ENCODE measurements at regions not wholly inside any gene's neighbourhood (a gene's known extent, or its start where the extent isn't known, plus 50 kb on each side); places are given as distances from the start of the nearest gene placed in this dataset.

GRCh38 chr3:177346878-177347277 lies 149.6 kb upstream of the TBL1XR1 start:
- Histone ChIP-seq H3K4me1 (peaks cover 32% of the 10 kb centered on the region), H3K9me3 (no peaks in the 10 kb centered on the region), H3K4me3 (no peak overlapping the region), H3K36me3 (ENCODE audit: insufficient read depth in 1 of 2, low read depth in 1 of 2) (no peaks in the 10 kb centered on the region), H3K27me3 (ENCODE audit: insufficient read depth in 3 of 3, low read length in 2 of 3) (no peaks in the 10 kb centered on the region), H3K27ac (no peak overlapping the region)
- no peak for DNase-seq
- no peak for ATAC-seq
- intact Hi-C loops (cut with DNase I) = loop anchor here in 1 of 2 donors (10.0 kb wide), 1 partner anchor 392 kb away; no protein-coding TSS in a partner anchor
- no peak for TF ChIP-seq CTCF (IDR thresholded peaks at IDR 0.05)

- ATAC-seq (no peak), DNase-seq (no peak)
- no peaks in the 10 kb centered on the region for H3K36me3 ChIP-seq (ENCODE audit: insufficient read depth in 1 of 2, low read depth in 1 of 2)
- intact Hi-C loops (cut with DNase I) = loop anchor here in 1 of 2 donors (10.0 kb wide), 1 partner anchor 393 kb away; no protein-coding TSS in a partner anchor
- peaks cover 37% of the 10 kb centered on the region for H3K4me1 ChIP-seq
- no peak overlapping the region for H3K27ac ChIP-seq
- no peak for TF ChIP-seq CTCF (IDR thresholded peaks at IDR 0.05)
- 69 to 85% (median 84%) methylated on average over 1 of the region's 1 CpG for WGBS, 3 donors
- H3K9me3 ChIP-seq = no peaks in the 10 kb centered on the region
- H3K4me3 ChIP-seq = no peak overlapping the region
- H3K27me3 ChIP-seq (ENCODE audit: insufficient read depth in 3 of 3, low read length in 2 of 3) = no peaks in the 10 kb centered on the region
Measured at GRCh38 chr3:177347611-177348010, 150.3 kb upstream of the TBL1XR1 start.

- WGBS, 3 donors = 62 to 67% (median 62%) methylated on average over 2 of the region's 2 CpGs
- no peaks in the 10 kb centered on the region for H3K9me3 ChIP-seq
Measured at GRCh38 chr3:177348974-177349373, 151.7 kb upstream of the TBL1XR1 start.

DNA sequence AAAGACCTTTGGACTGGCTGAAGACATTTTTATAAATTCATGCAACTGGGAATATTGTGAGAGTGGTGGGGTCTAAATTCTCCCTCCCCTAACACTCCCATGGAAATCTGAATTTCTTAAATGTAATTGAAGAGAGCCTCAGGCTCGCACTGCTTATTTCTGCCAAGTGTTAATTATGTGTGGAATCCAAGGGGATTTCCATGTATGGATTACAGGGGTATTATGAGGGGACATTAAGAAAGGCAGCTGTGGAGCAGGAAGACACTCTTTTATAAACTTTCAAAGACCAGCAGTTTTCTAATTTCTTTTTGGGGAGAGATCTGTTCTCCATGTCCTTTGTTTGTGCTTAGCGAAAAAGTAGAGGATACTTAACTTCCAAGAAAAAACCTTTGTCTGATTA lies 152.1 kb upstream of the TBL1XR1 start:
- Histone ChIP-seq H3K36me3 (ENCODE audit: insufficient read depth in 1 of 2, low read depth in 1 of 2) (no peaks in the 10 kb centered on the region), H3K4me3 (no peak overlapping the region), H3K27ac (no peak overlapping the region), H3K9me3 (no peaks in the 10 kb centered on the region), H3K27me3 (ENCODE audit: insufficient read depth in 3 of 3, low read length in 2 of 3) (no peaks in the 10 kb centered on the region), H3K4me1 (peaks cover 39% of the 10 kb centered on the region)
- WGBS, 3 donors = 67 to 77% (median 76%) methylated on average over 2 of the region's 2 CpGs
- DNase-seq = no peak
- ATAC-seq = no peak
- no peak for TF ChIP-seq CTCF (IDR thresholded peaks at IDR 0.05)
- intact Hi-C loops (cut with DNase I) = loop anchor here in 1 of 2 donors (10.0 kb wide), 1 partner anchor 395 kb away; no protein-coding TSS in a partner anchor

More at GRCh38 chr3:177348974-177349373, 151.7 kb upstream of the TBL1XR1 start:
- DNase-seq (no peak), ATAC-seq (no peak)
- H3K4me3 ChIP-seq = no peak overlapping the region
- H3K4me1 ChIP-seq = peaks cover 40% of the 10 kb centered on the region
- no peak for TF ChIP-seq CTCF (IDR thresholded peaks at IDR 0.05)
- H3K27me3 ChIP-seq (ENCODE audit: insufficient read depth in 3 of 3, low read length in 2 of 3) = no peaks in the 10 kb centered on the region
- H3K36me3 ChIP-seq (ENCODE audit: insufficient read depth in 1 of 2, low read depth in 1 of 2) = no peaks in the 10 kb centered on the region
- intact Hi-C loops (cut with DNase I) = loop anchor here in 1 of 2 donors (10.0 kb wide), 1 partner anchor 394 kb away; no protein-coding TSS in a partner anchor
- no peak overlapping the region for H3K27ac ChIP-seq

DNA sequence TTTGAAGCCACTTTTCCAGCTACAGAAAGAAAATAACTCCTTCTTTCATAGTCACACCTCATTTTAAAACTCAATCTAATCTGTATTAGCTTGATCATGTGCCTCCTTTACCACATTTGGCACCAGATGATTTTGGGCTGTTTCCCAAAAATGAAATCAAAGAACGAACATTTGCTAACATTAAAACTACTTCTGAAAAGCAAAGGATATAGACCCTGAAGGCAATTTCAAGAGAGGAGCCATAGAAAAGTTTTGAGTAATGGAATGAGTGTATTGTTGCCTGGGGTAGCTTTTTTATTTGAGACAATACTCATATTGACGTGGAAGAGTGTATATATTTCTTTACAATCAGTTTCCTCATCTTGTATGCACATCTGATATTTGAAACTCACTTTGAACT lies 152.8 kb upstream of the TBL1XR1 start:
- Histone ChIP-seq H3K9me3 (no peaks in the 10 kb centered on the region), H3K36me3 (ENCODE audit: insufficient read depth in 1 of 2, low read depth in 1 of 2) (no peaks in the 10 kb centered on the region), H3K4me3 (no peak overlapping the region), H3K27ac (no peak overlapping the region), H3K4me1 (peaks cover 32% of the 10 kb centered on the region), H3K27me3 (ENCODE audit: insufficient read depth in 3 of 3, low read length in 2 of 3) (no peaks in the 10 kb centered on the region)
- DNase-seq (no peak), ATAC-seq (no peak)
- WGBS, 3 donors = 55 to 71% (median 60%) methylated on average over 2 of the region's 2 CpGs
- intact Hi-C loops (cut with DNase I) = no loop called here
- no peak for TF ChIP-seq CTCF (IDR thresholded peaks at IDR 0.05)
